Kidney (tissue), 13 donors: ENCODE measurements at regions not wholly inside any gene's neighbourhood (a gene's known extent, or its start where the extent isn't known, plus 50 kb on each side); places are given as distances from the start of the nearest gene placed in this dataset.
A peak's percentile ranks its signal among the peaks of the same experiment; 100 is the strongest.

Source experiments
- DNase-seq, 5 donors: peaks; one replicate each; pipeline ENCODE4 v3.0.0-alpha.2; 2013 to 2020
- FAIRE-seq: peaks from 2 replicates; lab custom pipeline; 2012; peaks lifted over from hg19 to GRCh38; lab: Jason Lieb, UNC
- H3K27ac ChIP-seq, 2 donors: one replicate each; pipeline ENCODE4 v1.7.0; 2013; ENCODE audit warnings: low read depth in 2 of 2, low read length in 2 of 2, inconsistent platforms in 1 of 2
- H3K27me3 ChIP-seq: one replicate; pipeline ENCODE4 v1.7.1; 2013; ENCODE audit warnings: low read length, inconsistent platforms; ENCODE audit not compliant: control insufficient read depth, insufficient read depth
- H3K36me3 ChIP-seq, 3 donors: one replicate each; pipeline versions ENCODE4 v1.7.0 to v1.7.1; 2013; ENCODE audit warnings: low read length in 3 of 3, control low read depth in 1 of 3, inconsistent platforms in 1 of 3; ENCODE audit not compliant: insufficient read depth in 3 of 3, control insufficient read depth in 2 of 3
- H3K4me1 ChIP-seq, 3 donors: one replicate each; pipeline versions ENCODE4 v1.7.0 to v1.7.1; 2013; ENCODE audit warnings: low read length in 3 of 3, inconsistent platforms in 1 of 3, low read depth in 1 of 3; ENCODE audit not compliant: control insufficient read depth in 2 of 3, insufficient read depth in 2 of 3
- H3K4me3 ChIP-seq, 3 donors: one replicate each; pipeline versions ENCODE4 v1.7.0 to v1.8.1; 2013; ENCODE audit warnings: low read length in 3 of 3, control low read depth in 1 of 3, inconsistent platforms in 1 of 3
- H3K9ac ChIP-seq, 3 donors: one replicate each; pipeline versions ENCODE4 v1.7.0 to v1.7.1; 2013; ENCODE audit warnings: low read length in 3 of 3, control low read depth in 1 of 3, inconsistent platforms in 1 of 3
- H3K9me3 ChIP-seq, 3 donors: one replicate each; pipeline versions ENCODE4 v1.7.0 to v1.7.1; 2013; ENCODE audit warnings: low read length in 3 of 3, control low read depth in 1 of 3, inconsistent platforms in 1 of 3; ENCODE audit not compliant: control insufficient read depth in 2 of 3, insufficient read depth in 1 of 3
- CTCF ChIP-seq: IDR thresholded peaks from 3 replicates; pipeline ENCODE4 v1.5.1; 2012; ENCODE audit warnings: mild to moderate bottlenecking, moderate library complexity, borderline replicate concordance; ENCODE audit not compliant: insufficient read depth; ENCODE audit errors: extremely low read depth
- intact Hi-C: fragments of 100-400 bp; cut with DNase I; formaldehyde crosslinking; loops from one replicate; pipeline ENCODE4 v1.11.1; 2022
- donor health status: control.
- donor health status: control.
- donor health status: control.
- donor health status: control.
- donor health status: control.
- donor health status: DM: yes; HTN: yes; CAD: no.
- donor health status: Normal renal cell carcinoma (clear cell type).

- Histone ChIP-seq H3K36me3 (no peaks in the 10 kb centered on the region), H3K4me1 (no peaks in the 10 kb centered on the region), H3K9ac (no peak overlapping the region), H3K4me3 (no peak overlapping the region), H3K27me3 (no peaks in the 10 kb centered on the region), H3K27ac (no peak overlapping the region), H3K9me3 (no peaks in the 10 kb centered on the region)
- no peak for FAIRE-seq
- DNase-seq, result no peak
- TF ChIP-seq CTCF, result no peak
- intact Hi-C loops, result no loop called here
Measured at GRCh38 chr12:42834062-42834461, 244.5 kb upstream of the PRICKLE1 start.

GRCh38 chr12:42828836-42829235, 239.3 kb upstream of the PRICKLE1 start:
- intact Hi-C loops, result no loop called here
- Histone ChIP-seq H3K36me3 (no peaks in the 10 kb centered on the region), H3K9ac (no peak overlapping the region), H3K9me3 (no peaks in the 10 kb centered on the region), H3K4me3 (no peak overlapping the region), H3K27ac (no peak overlapping the region), H3K27me3 (no peaks in the 10 kb centered on the region), H3K4me1 (no peaks in the 10 kb centered on the region)
- peak in 1 of 5 donors; percentile 7 for DNase-seq
- TF ChIP-seq CTCF, result no peak
- FAIRE-seq, result no peak

- H3K9me3 ChIP-seq, result no peaks in the 10 kb centered on the region
- DNase-seq, result no peak
- TF ChIP-seq CTCF, result no peak
- H3K9ac ChIP-seq, result no peak overlapping the region
- H3K27me3 ChIP-seq, result no peaks in the 10 kb centered on the region
- intact Hi-C loops, result no loop called here
- no peak for FAIRE-seq
- no peak overlapping the region for H3K27ac ChIP-seq
- no peaks in the 10 kb centered on the region for H3K4me1 ChIP-seq
- H3K4me3 ChIP-seq, result no peak overlapping the region
- no peaks in the 10 kb centered on the region for H3K36me3 ChIP-seq
Measured at GRCh38 chr12:42824327-42824726, 234.8 kb upstream of the PRICKLE1 start.

- Histone ChIP-seq H3K36me3 (no peaks in the 10 kb centered on the region), H3K9me3 (no peaks in the 10 kb centered on the region), H3K27ac (no peak overlapping the region), H3K4me3 (no peak overlapping the region), H3K4me1 (no peaks in the 10 kb centered on the region), H3K9ac (no peak overlapping the region), H3K27me3 (no peaks in the 10 kb centered on the region)
- DNase-seq (no peak), FAIRE-seq (no peak)
- intact Hi-C loops, result no loop called here
- no peak for TF ChIP-seq CTCF
Measured at GRCh38 chr12:42823679-42824078, 234.1 kb upstream of the PRICKLE1 start.
